Lung (tissue), 11 donors: ENCODE measurements at regions not wholly inside any gene's neighbourhood (a gene's known extent, or its start where the extent isn't known, plus 50 kb on each side); places are given as distances from the start of the nearest gene placed in this dataset.

Experiments
- ATAC-seq: fragments of 200-7000 bp; cut with Tn5 transposase; one replicate; pipeline ENCODE4 v1.9.1; 2020; ENCODE audit warnings: moderate number of reproducible peaks; ENCODE audit not compliant: insufficient read depth, low FRiP score
- DNase-seq, 3 donors: peaks; one replicate each; pipeline ENCODE4 v3.0.0-alpha.2; 2013 to 2017
- H3K27ac ChIP-seq, 2 donors: one replicate each; pipeline ENCODE4 v1.5.1; 2013; ENCODE audit warnings: mild to moderate bottlenecking in 2 of 2, moderate library complexity in 2 of 2, control low read depth in 1 of 2, inconsistent platforms in 1 of 2, low read depth in 1 of 2, low read length in 1 of 2
- H3K27me3 ChIP-seq, 3 donors: one replicate each; pipeline ENCODE4 v1.5.1; 2013; ENCODE audit warnings: low read length in 2 of 3; ENCODE audit not compliant: control insufficient read depth in 3 of 3, insufficient read depth in 3 of 3
- H3K36me3 ChIP-seq, 4 donors: one replicate each; pipeline ENCODE4 v1.5.1; 2013; ENCODE audit warnings: low read length in 4 of 4, mild to moderate bottlenecking in 1 of 4, moderate library complexity in 1 of 4; ENCODE audit not compliant: control insufficient read depth in 4 of 4, insufficient read depth in 4 of 4
- H3K4me1 ChIP-seq, 5 donors: one replicate each; pipeline ENCODE4 v1.5.1; 2013; ENCODE audit warnings: low read length in 5 of 5, mild to moderate bottlenecking in 2 of 5, moderate library complexity in 1 of 5; ENCODE audit not compliant: control insufficient read depth in 5 of 5, insufficient read depth in 5 of 5
- H3K4me3 ChIP-seq: one replicate; pipeline ENCODE4 v1.5.1; 2013; ENCODE audit warnings: mild to moderate bottlenecking, control low read depth, moderate library complexity
- H3K9ac ChIP-seq, 2 donors: one replicate each; pipeline ENCODE4 v1.5.1; 2013; ENCODE audit warnings: low read length in 2 of 2, control low read depth in 1 of 2; ENCODE audit not compliant: insufficient read depth in 1 of 2
- H3K9me3 ChIP-seq, 4 donors: one replicate each; pipeline ENCODE4 v1.5.1; 2013; ENCODE audit warnings: low read length in 3 of 4, mild to moderate bottlenecking in 1 of 4, moderate library complexity in 1 of 4; ENCODE audit not compliant: control insufficient read depth in 4 of 4, insufficient read depth in 3 of 4
- WGBS, 2 donors: extraction: QIAGEN DNeasy Blood & Tissue Kit; methylation state at CpG; one replicate each; pipeline ENCODE4 v1.1.7; 2013; 5-methylcytosine and 5-hydroxymethylcytosine counted together
- TF ChIP-seq, protein P1 (sequence below): IDR thresholded peaks from 2 replicates; pipeline ENCODE4 v1.5.1; 2012; ENCODE audit warnings: mild to moderate bottlenecking; ENCODE audit errors: control extremely low read depth, extremely low read depth
- donor health status: control.
- donor health status: control.
- donor health status: Bipolar disorder and iron deficiency.
- donor health status: healthy.
- donor health status: DM: yes; HTN: yes; CAD: no.

- Histone ChIP-seq H3K36me3 (no peaks in the 10 kb centered on the region), H3K4me1 (no peaks in the 10 kb centered on the region), H3K27ac (no peak overlapping the region), H3K9me3 (no peaks in the 10 kb centered on the region), H3K27me3 (no peaks in the 10 kb centered on the region), H3K4me3 (no peak overlapping the region), H3K9ac (no peak overlapping the region)
- ATAC-seq (no peak), DNase-seq (no peak)
- TF ChIP-seq, protein P1, sequence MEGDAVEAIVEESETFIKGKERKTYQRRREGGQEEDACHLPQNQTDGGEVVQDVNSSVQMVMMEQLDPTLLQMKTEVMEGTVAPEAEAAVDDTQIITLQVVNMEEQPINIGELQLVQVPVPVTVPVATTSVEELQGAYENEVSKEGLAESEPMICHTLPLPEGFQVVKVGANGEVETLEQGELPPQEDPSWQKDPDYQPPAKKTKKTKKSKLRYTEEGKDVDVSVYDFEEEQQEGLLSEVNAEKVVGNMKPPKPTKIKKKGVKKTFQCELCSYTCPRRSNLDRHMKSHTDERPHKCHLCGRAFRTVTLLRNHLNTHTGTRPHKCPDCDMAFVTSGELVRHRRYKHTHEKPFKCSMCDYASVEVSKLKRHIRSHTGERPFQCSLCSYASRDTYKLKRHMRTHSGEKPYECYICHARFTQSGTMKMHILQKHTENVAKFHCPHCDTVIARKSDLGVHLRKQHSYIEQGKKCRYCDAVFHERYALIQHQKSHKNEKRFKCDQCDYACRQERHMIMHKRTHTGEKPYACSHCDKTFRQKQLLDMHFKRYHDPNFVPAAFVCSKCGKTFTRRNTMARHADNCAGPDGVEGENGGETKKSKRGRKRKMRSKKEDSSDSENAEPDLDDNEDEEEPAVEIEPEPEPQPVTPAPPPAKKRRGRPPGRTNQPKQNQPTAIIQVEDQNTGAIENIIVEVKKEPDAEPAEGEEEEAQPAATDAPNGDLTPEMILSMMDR: no peak
Observed at GRCh38 chr10:9315292-9315691, 1260.8 kb downstream of the GATA3 start.

GRCh38 chr10:9331583-9332008 is 1277.1 kb downstream of the GATA3 start:
- WGBS, 2 donors: 16 to 20% methylated on average over 3 of the region's 3 CpGs
- no peaks in the 10 kb centered on the region for H3K36me3 ChIP-seq
- DNase-seq (peak in 2 of 3 donors; percentile 77 to 91), ATAC-seq (peak; percentile 77)
- no peak overlapping the region for H3K4me3 ChIP-seq
- H3K9me3 ChIP-seq: no peaks in the 10 kb centered on the region
- peaks cover 0 to 2% (median 0%) of the 10 kb centered on the region in 3 donors for H3K27me3 ChIP-seq
- TF ChIP-seq, protein P1: peak; percentile 56
- H3K27ac ChIP-seq: no peak overlapping the region
- H3K9ac ChIP-seq: no peak overlapping the region
- H3K4me1 ChIP-seq: no peaks in the 10 kb centered on the region

DNA sequence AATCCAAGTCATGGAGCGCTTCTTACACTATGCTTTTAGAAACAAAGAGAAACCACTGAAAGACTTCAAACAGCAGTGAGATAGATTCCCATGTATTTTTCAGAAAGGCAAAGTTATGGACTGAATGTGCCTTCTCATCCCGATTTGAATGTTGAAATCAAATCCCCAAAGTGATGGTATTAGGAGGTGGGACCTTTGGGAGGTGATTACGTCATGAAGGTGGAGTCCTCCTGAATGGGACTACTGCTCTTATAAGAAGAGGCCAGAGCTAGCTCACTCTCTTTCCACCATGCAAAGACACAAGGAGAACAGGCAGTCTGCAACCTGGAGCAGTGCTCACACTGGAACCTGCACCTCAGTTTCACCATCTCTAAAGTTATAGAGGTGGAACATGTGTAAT is 1279.8 kb downstream of the GATA3 start:
- TF ChIP-seq, protein P1: no peak
- ATAC-seq: no peak
- H3K9me3 ChIP-seq: no peaks in the 10 kb centered on the region
- H3K4me1 ChIP-seq: peaks cover 0 to 8% (median 0%) of the 10 kb centered on the region in 5 donors
- 86 to 89% methylated on average over 3 of the region's 3 CpGs for whole genome bisulfite sequencing, 2 donors
- no peak overlapping the region for H3K4me3 ChIP-seq
- H3K9ac ChIP-seq: no peak overlapping the region
- H3K27me3 ChIP-seq: no peaks in the 10 kb centered on the region
- H3K36me3 ChIP-seq: no peaks in the 10 kb centered on the region
- no peak overlapping the region for H3K27ac ChIP-seq
- DNase-seq: no peak

GRCh38 chr10:9339716-9340115 is 1285.2 kb downstream of the GATA3 start:
- Histone ChIP-seq H3K9ac (no peak overlapping the region), H3K27ac (no peak overlapping the region), H3K4me1 (peaks cover 0 to 8% (median 0%) of the 10 kb centered on the region in 5 donors), H3K27me3 (no peaks in the 10 kb centered on the region), H3K4me3 (no peak overlapping the region), H3K9me3 (no peaks in the 10 kb centered on the region), H3K36me3 (no peaks in the 10 kb centered on the region)
- DNase-seq (no peak), ATAC-seq (no peak)
- TF ChIP-seq, protein P1: no peak
- 4 to 6% methylated on average over 1 of the region's 1 CpG for WGBS, 2 donors
